ENCODE measurements at regions not wholly inside any gene's neighbourhood (a gene's known extent, or its start where the extent isn't known, plus 50 kb on each side); places are given as distances from the start of the nearest gene placed in this dataset.

GRCh38 chr6:15171026-15171425 lies 74.8 kb upstream of the JARID2 start:
- TF ChIP-seq, protein P1, sequence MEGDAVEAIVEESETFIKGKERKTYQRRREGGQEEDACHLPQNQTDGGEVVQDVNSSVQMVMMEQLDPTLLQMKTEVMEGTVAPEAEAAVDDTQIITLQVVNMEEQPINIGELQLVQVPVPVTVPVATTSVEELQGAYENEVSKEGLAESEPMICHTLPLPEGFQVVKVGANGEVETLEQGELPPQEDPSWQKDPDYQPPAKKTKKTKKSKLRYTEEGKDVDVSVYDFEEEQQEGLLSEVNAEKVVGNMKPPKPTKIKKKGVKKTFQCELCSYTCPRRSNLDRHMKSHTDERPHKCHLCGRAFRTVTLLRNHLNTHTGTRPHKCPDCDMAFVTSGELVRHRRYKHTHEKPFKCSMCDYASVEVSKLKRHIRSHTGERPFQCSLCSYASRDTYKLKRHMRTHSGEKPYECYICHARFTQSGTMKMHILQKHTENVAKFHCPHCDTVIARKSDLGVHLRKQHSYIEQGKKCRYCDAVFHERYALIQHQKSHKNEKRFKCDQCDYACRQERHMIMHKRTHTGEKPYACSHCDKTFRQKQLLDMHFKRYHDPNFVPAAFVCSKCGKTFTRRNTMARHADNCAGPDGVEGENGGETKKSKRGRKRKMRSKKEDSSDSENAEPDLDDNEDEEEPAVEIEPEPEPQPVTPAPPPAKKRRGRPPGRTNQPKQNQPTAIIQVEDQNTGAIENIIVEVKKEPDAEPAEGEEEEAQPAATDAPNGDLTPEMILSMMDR (IDR thresholded peaks at IDR 0.05), result no peak
- no peak for TF ChIP-seq POLR2A (IDR thresholded peaks at IDR 0.05)

Measured in body of pancreas (tissue), 4 donors.